NT2/D1 (cell line): ENCODE measurements at regions not wholly inside any gene's neighbourhood (a gene's known extent, or its start where the extent isn't known, plus 50 kb on each side); places are given as distances from the start of the nearest gene placed in this dataset.

Experiments used
- DNase-seq: peaks from one replicate; pipeline ENCODE4 v3.0.0-alpha.2; 2011; ENCODE audit warnings: low read depth, low spot score
- H3K27me3 ChIP-seq: 2 replicates; pipeline ENCODE4 v1.6.0; 2011; ENCODE audit warnings: mild to moderate bottlenecking; ENCODE audit not compliant: insufficient read length, insufficient read depth
- H3K36me3 ChIP-seq: 2 replicates; pipeline ENCODE4 v1.6.1; 2011; ENCODE audit warnings: mild to moderate bottlenecking, low read length, mixed read lengths; ENCODE audit not compliant: insufficient read depth, insufficient read length
- H3K4me1 ChIP-seq: 2 replicates; pipeline ENCODE4 v1.5.1; 2011; ENCODE audit not compliant: insufficient read depth, insufficient read length
- H3K4me3 ChIP-seq: 2 replicates; pipeline ENCODE4 v1.5.1; 2011; ENCODE audit warnings: low read depth; ENCODE audit not compliant: insufficient read length
- H3K9ac ChIP-seq: 2 replicates; pipeline ENCODE4 v1.6.0; 2011; ENCODE audit warnings: low read depth; ENCODE audit not compliant: insufficient read length
- H3K9me3 ChIP-seq: 2 replicates; pipeline ENCODE4 v1.5.1; 2011; ENCODE audit warnings: mild to moderate bottlenecking, low read length; ENCODE audit not compliant: insufficient read depth
- SUZ12 ChIP-seq: IDR thresholded peaks from 2 replicates; pipeline ENCODE4 v1.6.1; 2011; ENCODE audit not compliant: insufficient read length, insufficient read depth; ENCODE audit errors: extremely low read depth
- YY1 ChIP-seq: IDR thresholded peaks from 2 replicates; pipeline ENCODE4 v1.6.1; 2011; ENCODE audit not compliant: insufficient read length, insufficient read depth
- ZNF274 ChIP-seq: IDR thresholded peaks from 2 replicates; pipeline ENCODE4 v1.6.1; 2011; ENCODE audit warnings: mild to moderate bottlenecking, low read depth, low read length

DNA sequence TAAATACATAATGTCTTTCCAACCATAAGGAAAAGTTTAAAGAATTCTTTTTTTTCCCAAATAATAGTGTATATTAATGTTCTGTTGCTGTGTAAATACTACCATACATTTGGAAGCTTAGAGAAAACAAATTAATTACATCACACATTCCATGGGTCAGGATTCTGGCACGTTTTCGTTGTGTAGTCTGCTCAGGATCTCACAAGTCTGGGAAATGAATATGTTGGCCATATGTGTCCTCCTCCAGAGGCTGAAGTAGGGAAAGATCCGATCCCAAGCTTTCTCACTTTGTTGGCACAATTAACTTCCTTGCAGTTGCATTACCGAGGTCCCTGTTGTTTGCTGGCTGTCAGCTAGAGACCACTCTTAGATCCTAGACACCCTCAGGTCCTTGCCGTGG is 83.9 kb downstream of the RPRM start:
- TF ChIP-seq YY1 (no peak), SUZ12 (no peak), ZNF274 (no peak)
- Histone ChIP-seq H3K27me3 (no peaks in the 10 kb centered on the region), H3K4me1 (no peaks in the 10 kb centered on the region), H3K36me3 (no peaks in the 10 kb centered on the region), H3K9ac (no peak overlapping the region), H3K9me3 (peaks cover 9% of the 10 kb centered on the region; the same call in 1 of the 2 replicates), H3K4me3 (no peak overlapping the region)
- DNase-seq: no peak

DNA sequence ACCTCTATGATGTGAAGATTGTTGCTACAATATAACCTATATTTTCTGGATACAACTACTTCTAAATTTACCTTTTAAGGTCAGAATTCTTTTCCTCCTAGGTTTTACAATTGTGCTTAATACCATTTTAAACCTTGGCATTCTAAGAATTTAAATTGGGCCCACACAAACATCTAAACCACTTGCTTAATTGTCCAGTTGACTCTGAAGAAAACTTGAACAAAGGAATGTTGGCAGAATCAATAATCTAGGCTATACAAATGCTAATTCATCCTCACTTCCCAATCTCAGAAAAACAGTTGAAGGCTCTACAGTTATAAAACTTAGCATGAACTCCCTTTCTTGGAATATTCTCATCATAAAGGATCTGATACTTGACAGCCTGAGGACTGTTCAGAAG is 84.3 kb downstream of the RPRM start:
- no peaks in the 10 kb centered on the region for H3K27me3 ChIP-seq
- TF ChIP-seq ZNF274 (no peak), YY1 (no peak), SUZ12 (no peak)
- peaks cover 9% of the 10 kb centered on the region; the same call in 1 of the 2 replicates for H3K9me3 ChIP-seq
- no peaks in the 10 kb centered on the region for H3K4me1 ChIP-seq
- H3K4me3 ChIP-seq: no peak overlapping the region
- no peak for DNase-seq
- H3K36me3 ChIP-seq: no peaks in the 10 kb centered on the region
- H3K9ac ChIP-seq: no peak overlapping the region

GRCh38 chr2:153393518-153393917 is 85.0 kb downstream of the RPRM start:
- Histone ChIP-seq H3K4me1 (no peaks in the 10 kb centered on the region), H3K9me3 (peaks cover 9% of the 10 kb centered on the region; the same call in 1 of the 2 replicates), H3K36me3 (no peaks in the 10 kb centered on the region), H3K27me3 (no peaks in the 10 kb centered on the region), H3K4me3 (no peak overlapping the region), H3K9ac (no peak overlapping the region)
- DNase-seq: no peak
- TF ChIP-seq YY1 (no peak), SUZ12 (no peak), ZNF274 (no peak)

GRCh38 chr2:153391131-153391530 is 87.4 kb downstream of the RPRM start:
- Histone ChIP-seq H3K9ac (no peak overlapping the region), H3K9me3 (peaks cover 9% of the 10 kb centered on the region; the same call in 1 of the 2 replicates), H3K4me3 (no peak overlapping the region), H3K27me3 (no peaks in the 10 kb centered on the region), H3K36me3 (no peaks in the 10 kb centered on the region), H3K4me1 (no peaks in the 10 kb centered on the region)
- TF ChIP-seq YY1: no peak
- TF ChIP-seq SUZ12: no peak
- TF ChIP-seq ZNF274: no peak
- DNase-seq: no peak

GRCh38 chr2:153388246-153388645 is 90.3 kb downstream of the RPRM start:
- Histone ChIP-seq H3K4me1 (no peaks in the 10 kb centered on the region), H3K36me3 (no peaks in the 10 kb centered on the region), H3K9me3 (peaks cover 7% of the 10 kb centered on the region; the same call in 1 of the 2 replicates), H3K4me3 (no peak overlapping the region), H3K27me3 (no peaks in the 10 kb centered on the region), H3K9ac (no peak overlapping the region)
- no peak for DNase-seq
- TF ChIP-seq SUZ12 (no peak), ZNF274 (no peak), YY1 (no peak)

GRCh38 chr2:153387203-153387602 is 91.4 kb downstream of the RPRM start:
- peaks cover 6% of the 10 kb centered on the region; the same call in 1 of the 2 replicates for H3K9me3 ChIP-seq
- TF ChIP-seq YY1 (no peak), SUZ12 (no peak), ZNF274 (no peak)
- no peak for DNase-seq
- H3K4me1 ChIP-seq: no peaks in the 10 kb centered on the region
- no peaks in the 10 kb centered on the region for H3K27me3 ChIP-seq
- H3K36me3 ChIP-seq: no peaks in the 10 kb centered on the region
- no peak overlapping the region for H3K4me3 ChIP-seq
- no peak overlapping the region for H3K9ac ChIP-seq

DNA sequence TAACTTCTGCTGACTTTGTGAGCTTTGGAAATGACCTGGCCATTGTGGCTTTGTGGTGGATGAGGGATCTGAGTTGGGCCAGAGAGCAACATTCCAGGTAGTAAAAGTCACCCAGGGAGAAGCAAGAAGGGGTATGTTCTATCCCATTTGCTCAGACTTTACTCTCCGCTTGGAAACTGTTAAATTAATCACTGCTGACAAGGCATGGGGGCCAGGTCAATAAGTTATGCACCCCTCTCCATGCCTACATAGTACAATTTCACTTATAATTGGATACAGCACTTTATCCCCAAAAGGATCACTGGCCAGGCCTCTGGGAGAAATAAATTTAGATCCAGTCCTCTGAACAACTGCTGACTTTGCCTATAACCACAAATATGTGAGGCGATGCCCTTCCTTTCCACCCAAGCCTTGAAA is 92.1 kb downstream of the RPRM start:
- no peak for DNase-seq
- H3K4me3 ChIP-seq: no peak overlapping the region
- H3K9me3 ChIP-seq: peaks cover 6% of the 10 kb centered on the region; the same call in 1 of the 2 replicates
- H3K9ac ChIP-seq: no peak overlapping the region
- no peaks in the 10 kb centered on the region for H3K27me3 ChIP-seq
- TF ChIP-seq SUZ12 (no peak), YY1 (no peak), ZNF274 (no peak)
- no peaks in the 10 kb centered on the region for H3K36me3 ChIP-seq
- no peaks in the 10 kb centered on the region for H3K4me1 ChIP-seq
